HCT116 (cell line): ENCODE measurements at regions not wholly inside any gene's neighbourhood (a gene's known extent, or its start where the extent isn't known, plus 50 kb on each side); places are given as distances from the start of the nearest gene placed in this dataset.

Experiments used
- CBX3 ChIP-seq: IDR thresholded peaks from 2 replicates; pipeline ENCODE4 v1.6.1; 2012; ENCODE audit warnings: low read depth
- ELF1 ChIP-seq: IDR thresholded peaks from 2 replicates; pipeline ENCODE4 v1.6.1; 2012; ENCODE audit warnings: low read depth, borderline replicate concordance
- FOSL1 ChIP-seq: IDR thresholded peaks from 2 replicates; pipeline ENCODE4 v1.6.1; 2012; ENCODE audit warnings: low read depth
- JUND ChIP-seq: IDR thresholded peaks from 2 replicates; pipeline ENCODE4 v1.6.1; 2012
- POLR2A ChIP-seq: IDR thresholded peaks from 2 replicates; pipeline ENCODE4 v1.7.0; 2011; ENCODE audit warnings: borderline replicate concordance; ENCODE audit not compliant: insufficient read depth, insufficient read length; ENCODE audit errors: extremely low read depth
- POLR2AphosphoS5 ChIP-seq: IDR thresholded peaks from 2 replicates; pipeline ENCODE4 v1.6.1; 2011; ENCODE audit warnings: mild to moderate bottlenecking, low read depth, low read length, moderate library complexity
- RAD21 ChIP-seq: IDR thresholded peaks from 2 replicates; pipeline ENCODE4 v1.6.1; 2012; ENCODE audit warnings: low read depth, mild to moderate bottlenecking
- SP1 ChIP-seq: IDR thresholded peaks from 2 replicates; pipeline ENCODE4 v1.6.1; 2012; ENCODE audit warnings: low read depth
- TCF7L2 ChIP-seq: IDR thresholded peaks from 2 replicates; pipeline ENCODE4 v1.7.0; 2011; ENCODE audit warnings: borderline replicate concordance, inconsistent platforms; ENCODE audit not compliant: insufficient read depth, insufficient read length; ENCODE audit errors: extremely low read depth
- YY1 ChIP-seq: IDR thresholded peaks from 2 replicates; pipeline ENCODE4 v1.6.1; 2011; ENCODE audit warnings: low read length, low read depth, moderate library complexity, mild to moderate bottlenecking; ENCODE audit not compliant: insufficient replicate concordance; ENCODE audit errors: extremely low read depth
- ZNF274 ChIP-seq: fragments of 200-500 bp; sonication (Bioruptor generic); IDR thresholded peaks from 2 replicates; pipeline ENCODE4 v1.6.1; 2014; ENCODE audit warnings: mild to moderate bottlenecking, low read depth, low read length, inconsistent platforms
- TF ChIP-seq, protein P1 (sequence below), 3 experiments: fragments of 200-600 bp in 1 of 3; sonication (generic) in 1 of 3; IDR thresholded peaks in 2 of 3; conservative IDR thresholded peaks in 1 of 3; 2 replicates each; pipeline ENCODE4 v1.5.1; 2012 to 2017; ENCODE audit warnings: low read depth in 2 of 3, low read length in 2 of 3, antibody characterized with exemption in 1 of 3, borderline replicate concordance in 1 of 3, control low read depth in 1 of 3, mild to moderate bottlenecking in 1 of 3, mixed read lengths in 1 of 3, mixed run types in 1 of 3, moderate library complexity in 1 of 3; ENCODE audit not compliant: insufficient read depth in 1 of 3
- TF ChIP-seq, protein P2 (sequence below): IDR thresholded peaks from 2 replicates; pipeline ENCODE4 v1.6.1; 2012; ENCODE audit warnings: low read depth

DNA sequence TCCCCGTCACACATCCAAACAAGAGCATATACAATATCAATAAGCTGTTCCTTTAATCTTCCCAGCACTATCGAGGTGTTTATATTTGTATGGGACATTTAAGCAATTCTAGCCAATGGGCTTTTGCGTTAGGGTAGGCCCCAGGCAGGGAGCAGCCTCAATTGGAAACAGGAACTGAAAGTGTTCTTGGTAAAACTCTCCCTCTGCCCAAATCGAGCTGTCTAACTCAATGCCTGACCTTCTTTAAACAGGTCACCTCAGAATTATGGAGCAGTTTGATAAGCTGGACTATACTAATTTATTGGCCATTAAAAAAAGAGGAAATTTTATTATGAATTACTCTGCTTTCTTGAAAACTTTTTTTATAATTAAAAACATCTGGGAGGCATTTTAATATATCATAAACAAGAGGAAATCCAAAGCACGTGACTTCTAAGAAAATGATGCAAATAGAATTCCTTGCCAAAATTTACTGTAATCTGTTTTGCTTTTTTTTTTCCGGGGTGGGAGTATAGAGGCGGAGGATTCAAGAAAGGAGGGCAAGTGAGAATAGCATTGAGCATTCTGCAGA, 498.1 kb downstream of the LMO4 start:
- TF ChIP-seq, protein P1, sequence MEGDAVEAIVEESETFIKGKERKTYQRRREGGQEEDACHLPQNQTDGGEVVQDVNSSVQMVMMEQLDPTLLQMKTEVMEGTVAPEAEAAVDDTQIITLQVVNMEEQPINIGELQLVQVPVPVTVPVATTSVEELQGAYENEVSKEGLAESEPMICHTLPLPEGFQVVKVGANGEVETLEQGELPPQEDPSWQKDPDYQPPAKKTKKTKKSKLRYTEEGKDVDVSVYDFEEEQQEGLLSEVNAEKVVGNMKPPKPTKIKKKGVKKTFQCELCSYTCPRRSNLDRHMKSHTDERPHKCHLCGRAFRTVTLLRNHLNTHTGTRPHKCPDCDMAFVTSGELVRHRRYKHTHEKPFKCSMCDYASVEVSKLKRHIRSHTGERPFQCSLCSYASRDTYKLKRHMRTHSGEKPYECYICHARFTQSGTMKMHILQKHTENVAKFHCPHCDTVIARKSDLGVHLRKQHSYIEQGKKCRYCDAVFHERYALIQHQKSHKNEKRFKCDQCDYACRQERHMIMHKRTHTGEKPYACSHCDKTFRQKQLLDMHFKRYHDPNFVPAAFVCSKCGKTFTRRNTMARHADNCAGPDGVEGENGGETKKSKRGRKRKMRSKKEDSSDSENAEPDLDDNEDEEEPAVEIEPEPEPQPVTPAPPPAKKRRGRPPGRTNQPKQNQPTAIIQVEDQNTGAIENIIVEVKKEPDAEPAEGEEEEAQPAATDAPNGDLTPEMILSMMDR (IDR thresholded peaks at IDR 0.05 in 2 of 3, conservative IDR thresholded peaks at IDR 0.05 in 1 of 3; ENCODE audit: borderline replicate concordance in 1 of 3, insufficient read depth in 1 of 3, low read depth in 2 of 3, low read length in 2 of 3), result no peak
- TF ChIP-seq FOSL1 (no peak), CBX3 (no peak), POLR2A (no peak), TCF7L2 (no peak), ELF1 (no peak), RAD21 (no peak), JUND (no peak), POLR2AphosphoS5 (no peak), ZNF274 (no peak), SP1 (no peak), YY1 (no peak)
- TF ChIP-seq, protein P2, sequence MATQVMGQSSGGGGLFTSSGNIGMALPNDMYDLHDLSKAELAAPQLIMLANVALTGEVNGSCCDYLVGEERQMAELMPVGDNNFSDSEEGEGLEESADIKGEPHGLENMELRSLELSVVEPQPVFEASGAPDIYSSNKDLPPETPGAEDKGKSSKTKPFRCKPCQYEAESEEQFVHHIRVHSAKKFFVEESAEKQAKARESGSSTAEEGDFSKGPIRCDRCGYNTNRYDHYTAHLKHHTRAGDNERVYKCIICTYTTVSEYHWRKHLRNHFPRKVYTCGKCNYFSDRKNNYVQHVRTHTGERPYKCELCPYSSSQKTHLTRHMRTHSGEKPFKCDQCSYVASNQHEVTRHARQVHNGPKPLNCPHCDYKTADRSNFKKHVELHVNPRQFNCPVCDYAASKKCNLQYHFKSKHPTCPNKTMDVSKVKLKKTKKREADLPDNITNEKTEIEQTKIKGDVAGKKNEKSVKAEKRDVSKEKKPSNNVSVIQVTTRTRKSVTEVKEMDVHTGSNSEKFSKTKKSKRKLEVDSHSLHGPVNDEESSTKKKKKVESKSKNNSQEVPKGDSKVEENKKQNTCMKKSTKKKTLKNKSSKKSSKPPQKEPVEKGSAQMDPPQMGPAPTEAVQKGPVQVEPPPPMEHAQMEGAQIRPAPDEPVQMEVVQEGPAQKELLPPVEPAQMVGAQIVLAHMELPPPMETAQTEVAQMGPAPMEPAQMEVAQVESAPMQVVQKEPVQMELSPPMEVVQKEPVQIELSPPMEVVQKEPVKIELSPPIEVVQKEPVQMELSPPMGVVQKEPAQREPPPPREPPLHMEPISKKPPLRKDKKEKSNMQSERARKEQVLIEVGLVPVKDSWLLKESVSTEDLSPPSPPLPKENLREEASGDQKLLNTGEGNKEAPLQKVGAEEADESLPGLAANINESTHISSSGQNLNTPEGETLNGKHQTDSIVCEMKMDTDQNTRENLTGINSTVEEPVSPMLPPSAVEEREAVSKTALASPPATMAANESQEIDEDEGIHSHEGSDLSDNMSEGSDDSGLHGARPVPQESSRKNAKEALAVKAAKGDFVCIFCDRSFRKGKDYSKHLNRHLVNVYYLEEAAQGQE, result no peak
